ENCODE measurements at regions not wholly inside any gene's neighbourhood (a gene's known extent, or its start where the extent isn't known, plus 50 kb on each side); places are given as distances from the start of the nearest gene placed in this dataset.
"Not testable (repeated sequence)": the region's sequence is repeated elsewhere in the genome, so short reads cannot be mapped to it uniquely, and the experiment has no call there.

DNA sequence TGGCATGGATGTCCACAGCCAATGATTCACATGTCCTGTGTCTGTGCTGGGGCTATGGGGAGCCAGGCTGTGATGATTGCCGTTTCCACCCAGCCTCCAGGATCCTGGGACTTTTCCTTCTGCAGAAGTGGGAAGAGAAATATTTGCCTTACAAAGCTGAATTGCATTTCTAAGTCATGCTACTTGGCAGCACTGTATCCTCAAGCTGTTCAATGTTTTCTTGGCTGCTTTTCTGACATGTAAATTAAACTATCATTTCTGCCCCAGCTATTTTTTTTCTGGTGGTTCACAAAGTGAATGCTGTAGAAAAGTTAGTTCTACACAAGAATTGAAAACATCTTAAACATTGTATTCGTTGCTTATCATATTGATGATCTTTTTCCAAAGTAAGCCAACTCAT, 51.9 kb upstream of the TCERG1L start:
- DNase-seq = no peak

DNA sequence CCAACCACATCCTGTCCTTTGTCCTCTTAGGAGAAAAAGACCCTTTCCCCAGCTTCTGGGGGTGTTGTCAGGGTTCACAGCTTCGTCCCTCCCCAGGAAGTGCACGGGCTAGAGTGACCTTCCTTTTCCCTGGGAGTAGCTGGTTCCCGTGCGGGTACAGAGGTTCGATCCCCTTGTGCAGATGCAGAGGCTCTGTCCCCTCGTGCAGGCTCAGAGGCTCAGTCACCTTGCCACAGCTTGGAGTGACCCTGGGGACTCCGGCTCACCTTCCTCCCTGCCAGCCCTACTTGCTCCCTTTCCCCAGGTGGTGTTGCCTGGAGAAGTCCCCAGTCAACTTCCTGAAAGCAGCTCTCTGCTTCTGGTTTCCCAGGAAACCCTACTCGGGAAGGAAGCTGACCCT, 60.0 kb upstream of the TCERG1L start:
- no peak for DNase-seq

DNA sequence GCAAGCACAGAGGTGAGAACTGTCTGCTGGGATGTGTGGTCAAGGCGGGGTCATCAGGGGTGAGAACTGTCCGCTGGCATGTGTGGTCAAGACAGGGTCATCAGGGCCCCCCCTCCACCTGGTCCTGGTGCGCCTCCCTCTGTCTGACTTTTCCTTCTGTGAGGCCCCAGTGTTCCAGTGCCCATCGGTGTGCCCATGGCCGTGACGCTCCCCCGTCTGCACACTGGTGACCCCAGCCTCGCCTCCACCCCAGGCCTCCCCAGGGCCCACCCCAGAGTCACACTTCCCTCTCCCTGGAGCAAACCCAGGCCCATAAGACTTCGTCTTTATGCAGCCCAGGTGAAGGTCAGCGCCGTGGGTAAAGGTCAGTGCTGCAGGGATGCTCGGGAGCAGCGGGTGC, 70.1 kb upstream of the TCERG1L start:
- no peak for DNase-seq

DNA sequence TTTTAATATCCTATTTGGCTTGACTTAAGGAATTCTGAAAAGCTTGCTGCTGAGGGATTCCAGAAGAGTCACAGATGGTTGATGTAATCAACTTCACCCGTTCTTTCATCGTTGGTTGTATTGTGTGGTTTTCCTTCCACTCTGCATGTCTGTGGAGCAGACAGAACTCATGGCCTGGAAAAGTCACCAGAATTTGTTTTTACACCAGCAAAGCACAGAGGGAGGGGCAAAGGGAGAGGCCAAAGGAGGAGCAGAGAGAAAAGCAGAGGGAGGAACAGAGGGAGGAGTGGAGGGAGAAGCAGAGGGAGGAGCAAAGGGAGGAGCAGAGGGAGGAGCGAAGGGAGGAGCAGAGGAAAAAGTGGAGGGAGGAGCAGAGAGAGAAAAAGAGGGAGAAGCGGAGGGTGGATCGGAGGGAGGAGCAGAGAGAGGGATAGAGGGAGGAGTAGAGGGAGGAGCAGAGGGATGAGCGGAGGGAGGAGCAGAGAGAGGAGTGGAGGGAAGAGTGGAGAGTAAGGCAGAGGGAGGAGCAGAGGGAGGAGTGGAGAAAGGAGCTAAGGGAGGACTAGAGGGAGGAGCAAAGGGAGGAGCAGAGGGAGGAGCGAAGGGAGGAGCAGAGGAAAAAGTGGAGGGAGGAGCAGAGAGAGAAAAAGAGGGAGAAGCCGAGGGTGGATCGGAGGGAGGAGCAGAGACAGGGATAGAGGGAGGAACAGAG, 73.8 kb upstream of the TCERG1L start:
- not testable (repeated sequence) for DNase-seq

DNA sequence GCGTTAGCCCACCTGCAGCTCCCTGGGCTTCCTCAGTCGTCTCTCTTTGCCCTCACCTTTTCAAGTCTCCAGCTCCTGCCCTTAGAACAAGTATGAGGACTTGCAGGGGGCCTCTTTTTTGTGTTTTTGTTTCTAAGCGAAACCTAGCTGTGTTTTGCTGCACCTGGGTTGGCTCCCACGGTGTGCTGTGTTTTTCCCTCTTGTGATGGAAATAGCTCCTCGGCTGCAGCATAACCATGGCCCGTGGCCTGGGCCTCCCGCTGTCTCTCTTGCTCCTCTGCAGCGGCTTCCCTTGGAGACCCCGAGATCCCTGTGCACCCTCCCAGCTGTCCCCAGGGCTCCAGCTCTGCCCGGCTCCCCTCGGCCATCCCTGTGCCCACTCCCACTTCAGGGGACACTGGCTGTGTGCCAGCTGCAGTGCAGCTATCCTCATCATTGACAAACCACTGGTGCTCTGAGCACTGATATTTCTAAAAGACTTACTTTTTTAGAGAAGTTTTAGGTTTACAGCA, 75.6 kb upstream of the TCERG1L start:
- DNase-seq = no peak

DNA sequence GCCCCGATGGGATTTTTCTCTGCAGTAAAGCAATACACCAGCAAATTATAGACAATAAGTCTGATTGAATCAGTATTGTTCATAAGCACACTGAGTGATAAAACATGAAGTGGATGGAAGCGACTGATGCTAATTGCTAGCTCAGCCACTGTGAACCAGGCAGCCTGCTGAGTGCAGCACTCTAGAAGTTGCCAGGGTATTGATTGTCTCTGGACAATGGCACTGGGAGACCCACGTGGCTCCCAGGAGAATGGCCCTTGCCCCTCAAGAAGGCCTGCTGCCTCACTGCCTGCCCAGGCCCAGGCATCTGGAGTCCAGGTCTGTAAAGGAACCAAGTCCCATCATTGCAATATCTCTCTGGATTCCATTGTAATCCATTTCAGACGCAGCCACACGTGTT, 80.4 kb upstream of the TCERG1L start:
- DNase-seq = no peak

DNA sequence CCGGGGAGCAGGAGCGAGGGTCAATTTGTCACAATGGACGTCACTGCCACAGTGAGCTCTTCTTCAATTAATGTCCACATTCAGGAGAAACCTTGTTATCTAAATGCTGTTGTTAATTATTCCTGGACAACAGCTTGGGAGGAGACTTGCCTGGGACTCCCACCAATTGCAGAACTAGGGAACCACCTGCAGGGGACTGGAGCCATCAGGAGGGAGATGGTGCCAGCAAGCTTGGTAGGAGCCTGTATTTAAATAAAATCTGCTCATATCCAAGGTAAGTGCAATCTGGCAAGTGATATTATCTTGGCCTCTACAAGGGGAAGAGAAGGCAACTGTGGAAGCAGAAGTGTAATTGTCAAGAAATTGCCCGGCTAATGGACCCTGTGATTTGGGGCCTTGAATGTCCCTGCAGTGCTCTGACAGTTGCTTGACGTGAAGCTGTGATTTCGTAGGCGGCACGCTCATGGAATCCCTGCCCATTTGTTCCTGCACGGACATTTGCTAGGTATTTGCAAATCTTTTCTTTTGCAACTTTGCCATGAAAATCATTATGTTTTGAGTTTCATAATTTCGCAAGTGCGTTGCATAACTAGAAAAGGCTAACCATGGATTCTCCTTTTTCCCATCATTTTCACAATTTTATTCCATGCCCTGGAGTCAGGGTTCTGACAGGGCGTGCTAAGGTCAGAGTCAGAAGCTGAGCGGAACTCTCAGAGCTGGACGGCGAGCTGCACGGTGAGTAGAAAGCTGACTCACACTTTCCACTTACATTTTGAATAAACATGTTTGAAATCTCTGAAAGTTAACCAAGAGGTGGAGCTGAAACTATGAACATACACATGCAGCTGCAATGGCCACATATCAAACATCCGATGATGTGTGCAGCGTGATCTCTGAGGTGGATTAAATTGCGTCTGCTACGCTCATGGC, 84.9 kb upstream of the TCERG1L start:
- no peak for DNase-seq

GRCh38 chr10:131398166-131398565, 86.6 kb upstream of the TCERG1L start:
- no peak for DNase-seq

DNA sequence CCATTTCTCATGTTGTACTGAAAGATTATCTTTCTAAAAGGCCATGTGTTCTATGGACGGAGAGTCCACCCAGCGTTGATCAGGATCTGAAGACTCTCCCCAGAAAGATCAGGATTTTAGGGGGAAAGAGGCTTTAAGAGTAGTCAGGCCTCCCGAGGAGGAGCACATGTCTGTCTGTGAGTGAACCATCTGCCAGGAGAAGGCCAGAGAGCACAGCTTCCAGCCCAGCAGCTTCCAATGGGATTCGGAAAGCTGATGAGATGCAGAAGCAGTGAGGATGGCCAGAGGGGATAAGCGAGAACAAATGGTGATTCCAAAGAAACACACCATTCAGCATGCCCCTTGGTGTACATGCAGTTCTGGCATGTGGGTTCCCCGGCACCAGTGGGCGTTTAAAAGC, 88.5 kb upstream of the TCERG1L start:
- DNase-seq = no peak

DNA sequence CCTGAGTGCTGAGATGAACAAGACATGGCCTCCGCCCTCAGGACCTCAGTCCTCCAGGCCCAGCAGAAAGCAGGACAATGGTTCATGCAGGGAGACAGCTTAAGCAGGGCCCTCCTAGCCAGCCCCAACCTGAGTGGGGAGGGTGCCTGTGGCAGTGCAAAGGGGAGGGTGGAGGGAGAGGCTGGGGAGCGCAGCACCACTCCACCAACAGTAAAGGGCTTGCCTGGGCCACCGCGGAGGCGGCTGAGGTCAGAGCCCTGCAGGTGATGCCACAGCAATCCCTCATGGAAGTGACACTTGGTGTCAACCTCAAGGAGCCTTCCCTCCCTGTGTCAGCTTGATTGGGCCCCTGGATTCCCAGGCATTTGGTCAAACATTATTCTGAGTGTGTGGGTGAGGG, 89.0 kb upstream of the TCERG1L start:
- no peak for DNase-seq

- no peak for DNase-seq
These were observed 91.5 kb upstream of the TCERG1L start for GRCh38 chr10:131402771-131403650.

DNA sequence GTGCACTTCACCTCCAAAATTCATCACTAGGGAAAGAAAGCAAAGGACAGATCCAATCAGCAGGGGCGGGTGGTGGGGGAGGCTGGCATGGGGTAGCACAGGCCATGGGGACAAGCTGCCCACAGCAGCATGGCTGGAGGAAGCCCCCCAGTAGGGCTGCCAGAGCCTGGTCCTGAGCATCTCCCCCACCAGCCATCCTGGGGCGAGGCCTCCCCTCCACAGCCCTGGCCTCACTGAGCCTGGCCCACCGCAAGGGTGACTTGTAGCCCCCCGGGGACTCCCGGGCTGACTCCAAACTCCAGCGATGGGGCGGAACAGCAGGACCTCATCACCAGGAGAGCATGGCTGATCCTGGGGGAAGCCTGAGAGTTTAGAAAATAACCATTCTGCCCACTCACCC, 92.4 kb upstream of the TCERG1L start:
- DNase-seq = no peak

- DNase-seq = no peak
These were observed 93.4 kb upstream of the TCERG1L start for GRCh38 chr10:131404886-131405285.

DNA sequence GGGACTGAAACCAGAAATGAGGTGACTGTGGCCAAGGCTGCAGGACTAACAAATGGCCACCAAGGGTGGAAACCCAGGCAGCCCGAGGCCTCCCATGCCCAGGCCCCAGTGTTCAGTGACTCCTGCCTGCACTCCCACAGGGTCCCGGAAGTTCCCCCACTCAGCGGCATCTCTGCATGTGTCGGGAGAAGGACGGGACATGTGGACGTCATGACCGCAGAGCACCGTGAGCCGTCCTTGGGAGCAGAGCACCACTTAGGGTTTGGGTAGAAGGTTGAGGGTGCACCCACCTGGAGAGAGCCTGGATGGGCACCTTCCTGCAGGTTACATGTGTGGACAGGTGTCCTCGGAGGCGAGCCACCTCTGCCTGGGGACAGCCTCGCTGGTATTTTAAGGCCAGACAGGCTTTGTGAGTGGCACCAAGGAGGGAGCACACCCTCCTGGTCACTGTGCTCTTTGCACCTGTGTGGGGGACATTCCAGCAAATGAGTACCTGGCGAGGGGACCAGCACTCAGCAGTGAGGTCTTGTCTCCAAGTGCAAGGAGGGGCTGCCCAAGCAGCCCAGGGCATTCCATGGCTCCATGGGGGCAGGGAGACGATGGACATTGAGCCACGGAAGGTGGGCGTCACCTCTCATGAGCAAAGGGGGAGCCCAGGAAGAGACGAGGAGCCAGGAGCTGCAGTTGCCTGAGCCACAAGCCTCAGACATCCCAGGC, 95.3 kb upstream of the TCERG1L start:
- DNase-seq = no peak

GRCh38 chr10:131418681-131419080, 107.2 kb upstream of the TCERG1L start:
- DNase-seq = no peak

DNA sequence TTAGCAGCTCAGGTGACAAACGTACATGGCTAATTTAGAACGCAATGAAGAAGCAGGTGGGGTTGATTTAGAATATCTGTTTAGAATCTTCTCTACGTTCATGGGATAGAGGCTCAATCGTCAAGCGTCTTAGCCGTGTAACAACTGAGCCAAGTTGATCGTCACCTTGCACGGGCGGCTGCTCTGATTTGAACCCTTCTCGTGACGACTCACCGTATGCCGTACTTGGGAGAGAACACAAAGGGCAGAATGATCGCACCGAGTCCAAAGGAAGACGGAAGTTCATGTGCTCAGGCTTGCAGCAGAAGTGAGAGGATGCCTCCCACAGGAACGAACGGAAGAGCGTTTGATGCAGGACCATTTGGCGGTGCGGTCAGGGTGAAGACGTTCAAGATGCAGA, 108.3 kb upstream of the TCERG1L start:
- DNase-seq = no peak

- no peak for DNase-seq
These were observed 109.3 kb upstream of the TCERG1L start for GRCh38 chr10:131420867-131421266.

DNA sequence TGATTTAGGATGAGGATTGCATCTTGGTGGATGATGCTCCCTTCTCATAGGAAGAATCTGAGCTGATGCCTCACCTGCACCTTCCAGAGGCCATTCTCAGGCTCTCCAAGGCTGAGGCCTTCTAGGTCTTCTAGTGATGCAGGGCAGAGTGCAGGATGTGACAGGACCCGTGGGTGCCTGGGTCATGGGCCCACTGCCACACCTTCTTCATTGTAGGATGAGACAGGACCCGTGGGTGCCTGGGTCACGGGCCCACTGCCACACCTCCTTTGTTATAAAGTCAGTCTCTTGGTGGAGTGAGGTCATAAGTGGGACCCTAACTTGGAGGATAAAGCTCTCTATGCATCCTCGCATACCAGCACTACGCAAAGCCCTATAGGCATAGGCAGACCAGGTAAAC, 109.9 kb upstream of the TCERG1L start:
- DNase-seq = no peak

DNA sequence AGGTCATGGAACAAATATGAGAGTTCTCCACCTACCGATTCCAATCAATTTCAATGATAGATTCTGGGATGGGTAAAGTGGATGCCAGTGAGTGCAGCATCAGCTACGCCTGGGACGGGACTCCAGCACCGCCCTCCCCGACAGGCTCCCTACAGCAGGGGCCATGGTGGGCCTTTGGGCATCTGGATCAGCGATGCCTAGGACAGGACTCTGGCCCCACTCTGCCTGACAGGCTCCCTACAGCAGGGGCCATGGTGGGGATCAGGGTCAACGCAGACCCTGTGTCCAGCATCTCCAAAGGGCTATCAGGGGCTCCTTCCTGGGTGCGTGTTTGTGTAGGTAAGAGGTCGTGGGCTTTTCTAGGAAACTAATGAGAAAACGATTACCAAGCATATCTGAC, 111.2 kb upstream of the TCERG1L start:
- DNase-seq = no peak

- no peak for DNase-seq
These were observed 112.5 kb upstream of the TCERG1L start for GRCh38 chr10:131424053-131424452.

DNA sequence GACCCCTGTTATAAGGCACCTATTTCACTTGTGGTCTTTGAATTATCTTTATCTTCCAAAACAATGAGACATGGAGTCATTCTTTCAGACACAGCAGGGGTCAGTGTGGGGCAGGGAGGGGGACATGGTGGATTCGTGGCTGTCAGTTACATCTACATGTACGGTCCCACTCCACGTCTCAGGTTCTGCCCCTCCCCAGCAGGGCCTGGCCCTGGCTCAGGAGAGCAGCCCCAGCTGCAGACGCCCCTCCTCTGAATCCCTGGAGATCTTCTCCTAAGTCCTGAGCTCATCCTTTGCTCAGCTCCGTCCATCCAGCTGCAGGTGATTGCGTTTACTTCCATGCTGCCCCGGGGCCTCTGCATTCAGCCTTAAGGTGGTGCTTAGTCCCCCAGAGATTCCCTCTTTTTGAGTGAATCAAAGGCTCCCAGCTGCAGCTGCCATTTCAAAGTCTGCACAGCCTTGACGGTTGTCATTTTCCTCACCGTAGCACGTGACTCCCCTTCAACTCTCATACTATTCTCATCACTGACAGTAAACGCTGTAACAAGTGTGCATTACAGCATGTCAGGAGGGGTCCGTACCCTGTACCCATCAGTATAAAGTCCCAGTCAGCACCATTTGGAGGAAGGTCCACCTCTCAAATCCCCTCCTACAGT, 113.4 kb upstream of the TCERG1L start:
- DNase-seq = no peak
